BE2C (cell line): ENCODE measurements at regions not wholly inside any gene's neighbourhood (a gene's known extent, or its start where the extent isn't known, plus 50 kb on each side); places are given as distances from the start of the nearest gene placed in this dataset.
"Not testable (repeated sequence)": the region's sequence is repeated elsewhere in the genome, so short reads cannot be mapped to it uniquely, and the experiment has no call there.

ENCODE experiments used
- DNase-seq: peaks from one replicate; pipeline ENCODE4 v3.0.0-alpha.2; 2020
- H3K27me3 ChIP-seq: fragments of 250-450 bp; sonication (Bioruptor Pico); 2 replicates; pipeline ENCODE4 v1.5.1; 2020; ENCODE audit warnings: mild to moderate bottlenecking
- H3K36me3 ChIP-seq: fragments of 250-450 bp; sonication (Bioruptor Pico); 2 replicates; pipeline ENCODE4 v1.5.1; 2020; ENCODE audit warnings: mild to moderate bottlenecking
- H3K4me1 ChIP-seq: fragments of 250-450 bp; sonication (Bioruptor Pico); 2 replicates; pipeline ENCODE4 v1.5.1; 2020
- H3K4me3 ChIP-seq: 2 replicates; pipeline ENCODE4 v1.5.1; 2011; ENCODE audit warnings: low read depth, low read length
- H3K9me3 ChIP-seq: fragments of 250-450 bp; sonication (Bioruptor Pico); 2 replicates; pipeline ENCODE4 v1.5.1; 2020
- TF ChIP-seq, protein P1 (sequence below): IDR thresholded peaks from 2 replicates; pipeline ENCODE4 v1.5.1; 2012; ENCODE audit warnings: mild to moderate bottlenecking, low read depth, low read length

- H3K4me1 ChIP-seq, result no peaks in the 10 kb centered on the region
- H3K4me3 ChIP-seq, result no peak overlapping the region
- DNase-seq, result no peak
- H3K36me3 ChIP-seq, result no peaks in the 10 kb centered on the region
- no peaks in the 10 kb centered on the region for H3K27me3 ChIP-seq
- H3K9me3 ChIP-seq, result no peaks in the 10 kb centered on the region
- TF ChIP-seq, protein P1, sequence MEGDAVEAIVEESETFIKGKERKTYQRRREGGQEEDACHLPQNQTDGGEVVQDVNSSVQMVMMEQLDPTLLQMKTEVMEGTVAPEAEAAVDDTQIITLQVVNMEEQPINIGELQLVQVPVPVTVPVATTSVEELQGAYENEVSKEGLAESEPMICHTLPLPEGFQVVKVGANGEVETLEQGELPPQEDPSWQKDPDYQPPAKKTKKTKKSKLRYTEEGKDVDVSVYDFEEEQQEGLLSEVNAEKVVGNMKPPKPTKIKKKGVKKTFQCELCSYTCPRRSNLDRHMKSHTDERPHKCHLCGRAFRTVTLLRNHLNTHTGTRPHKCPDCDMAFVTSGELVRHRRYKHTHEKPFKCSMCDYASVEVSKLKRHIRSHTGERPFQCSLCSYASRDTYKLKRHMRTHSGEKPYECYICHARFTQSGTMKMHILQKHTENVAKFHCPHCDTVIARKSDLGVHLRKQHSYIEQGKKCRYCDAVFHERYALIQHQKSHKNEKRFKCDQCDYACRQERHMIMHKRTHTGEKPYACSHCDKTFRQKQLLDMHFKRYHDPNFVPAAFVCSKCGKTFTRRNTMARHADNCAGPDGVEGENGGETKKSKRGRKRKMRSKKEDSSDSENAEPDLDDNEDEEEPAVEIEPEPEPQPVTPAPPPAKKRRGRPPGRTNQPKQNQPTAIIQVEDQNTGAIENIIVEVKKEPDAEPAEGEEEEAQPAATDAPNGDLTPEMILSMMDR, result no peak
Observed at GRCh38 chr2:187884003-187884402, 329.8 kb upstream of the TFPI start.

GRCh38 chr2:187890690-187891089 is 336.5 kb upstream of the TFPI start:
- no peaks in the 10 kb centered on the region for H3K9me3 ChIP-seq
- H3K27me3 ChIP-seq, result no peaks in the 10 kb centered on the region
- DNase-seq, result no peak
- no peak overlapping the region for H3K4me3 ChIP-seq
- TF ChIP-seq, protein P1, result no peak
- H3K36me3 ChIP-seq, result no peaks in the 10 kb centered on the region
- no peaks in the 10 kb centered on the region for H3K4me1 ChIP-seq

- no peak overlapping the region for H3K4me3 ChIP-seq
- H3K4me1 ChIP-seq, result no peaks in the 10 kb centered on the region
- TF ChIP-seq, protein P1, result no peak
- H3K36me3 ChIP-seq, result no peaks in the 10 kb centered on the region
- no peak for DNase-seq
- no peaks in the 10 kb centered on the region for H3K9me3 ChIP-seq
- H3K27me3 ChIP-seq, result no peaks in the 10 kb centered on the region
Observed at GRCh38 chr2:187900021-187900420, 345.8 kb upstream of the TFPI start.

DNA sequence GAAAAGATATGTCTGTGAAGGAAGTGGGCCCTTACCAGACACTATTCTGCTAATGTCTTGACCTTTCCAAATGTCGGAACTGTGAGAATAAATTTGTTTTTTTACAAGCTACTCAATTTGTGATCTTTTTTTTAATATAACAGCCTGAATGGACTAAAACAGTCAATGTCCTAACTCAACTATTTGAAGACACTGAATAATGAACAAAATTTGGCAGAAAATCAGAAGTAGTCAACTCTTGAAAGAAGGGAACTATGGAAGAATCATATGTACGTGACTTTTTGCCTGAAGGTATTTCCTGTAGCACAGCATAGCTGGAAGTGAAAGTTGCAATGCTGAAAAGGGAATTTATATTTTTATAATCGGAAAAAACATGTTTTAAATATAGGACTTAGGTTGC is 351.8 kb upstream of the TFPI start:
- Histone ChIP-seq H3K9me3 (no peaks in the 10 kb centered on the region), H3K36me3 (no peaks in the 10 kb centered on the region), H3K4me1 (no peaks in the 10 kb centered on the region), H3K4me3 (no peak overlapping the region), H3K27me3 (no peaks in the 10 kb centered on the region)
- TF ChIP-seq, protein P1, result no peak
- DNase-seq, result no peak

DNA sequence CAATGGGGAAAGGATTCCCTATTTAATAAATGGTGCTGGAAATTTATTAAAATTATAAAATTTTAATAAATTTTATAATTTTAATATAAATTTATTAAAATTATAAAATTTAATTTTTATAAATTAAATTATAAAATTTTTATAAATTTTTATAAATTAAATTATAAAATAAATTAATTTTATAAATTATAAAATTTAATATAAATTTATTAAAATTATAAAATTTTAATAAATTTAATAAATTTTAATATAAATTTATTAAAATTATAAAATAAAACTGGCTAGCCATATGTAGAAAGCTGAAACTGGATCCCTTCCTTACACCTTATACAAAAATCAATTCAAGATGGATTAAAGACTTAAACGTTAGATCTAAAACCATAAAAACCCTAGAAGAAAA is 356.7 kb upstream of the TFPI start:
- not testable (repeated sequence) for H3K27me3 ChIP-seq, H3K9me3 ChIP-seq, H3K4me3 ChIP-seq, H3K36me3 ChIP-seq, DNase-seq, H3K4me1 ChIP-seq

- Histone ChIP-seq H3K27me3 (no peaks in the 10 kb centered on the region), H3K4me1 (no peaks in the 10 kb centered on the region), H3K4me3 (no peak overlapping the region), H3K36me3 (no peaks in the 10 kb centered on the region), H3K9me3 (no peaks in the 10 kb centered on the region)
- DNase-seq, result no peak
- TF ChIP-seq, protein P1, result no peak
Observed at GRCh38 chr2:187912950-187913349, 358.7 kb upstream of the TFPI start.

DNA sequence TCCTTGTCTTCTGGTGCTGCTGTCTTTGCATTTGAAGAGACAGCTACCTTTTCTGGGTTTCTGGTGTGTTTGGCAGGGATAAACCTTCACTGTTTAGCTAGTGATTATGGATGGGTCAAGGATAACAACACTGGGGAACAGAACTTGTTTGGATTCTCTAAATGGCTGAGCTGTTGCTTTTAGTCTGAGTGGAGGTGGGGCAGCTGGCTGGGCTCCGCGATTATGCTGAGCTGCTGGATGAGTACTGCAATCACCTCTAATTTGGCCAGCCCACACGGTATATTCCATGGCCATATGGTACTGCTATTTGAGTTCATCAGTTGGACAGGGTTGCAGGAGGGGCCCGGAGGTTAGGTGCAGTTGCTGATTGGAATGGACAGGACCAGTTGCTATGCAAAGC is 361.6 kb upstream of the TFPI start:
- no peaks in the 10 kb centered on the region for H3K4me1 ChIP-seq
- TF ChIP-seq, protein P1, result no peak
- H3K9me3 ChIP-seq, result no peaks in the 10 kb centered on the region
- DNase-seq, result no peak
- no peaks in the 10 kb centered on the region for H3K27me3 ChIP-seq
- H3K4me3 ChIP-seq, result no peak overlapping the region
- H3K36me3 ChIP-seq, result no peaks in the 10 kb centered on the region
